H1 (cell line): ENCODE measurements at regions not wholly inside any gene's neighbourhood (a gene's known extent, or its start where the extent isn't known, plus 50 kb on each side); places are given as distances from the start of the nearest gene placed in this dataset.

ENCODE experiments used
- EP300 ChIP-seq, 2 experiments: IDR thresholded peaks; 1 replicate in 1 of 2; 2 replicates in 1 of 2; pipeline ENCODE4 v1.6.1; 2011 to 2012; ENCODE audit warnings: low read depth in 2 of 2, low read length in 2 of 2, mild to moderate bottlenecking in 2 of 2, borderline replicate concordance in 1 of 2, inconsistent platforms in 1 of 2, moderate library complexity in 1 of 2
- EZH2 ChIP-seq: fragments of 200-600 bp; sonication (generic); IDR thresholded peaks from 2 replicates; pipeline ENCODE4 v1.7.1; 2012; ENCODE audit warnings: low read depth, mild to moderate bottlenecking, moderate library complexity, low read length, inconsistent platforms; ENCODE audit not compliant: severe bottlenecking
- JUND ChIP-seq: IDR thresholded peaks from 2 replicates; pipeline ENCODE4 v1.6.1; 2011; ENCODE audit warnings: mild to moderate bottlenecking, improper control_type of control experiment, low read length
- SP1 ChIP-seq: IDR thresholded peaks from 2 replicates; pipeline ENCODE4 v1.6.1; 2011; ENCODE audit warnings: low read depth, low read length
- TF ChIP-seq, protein P1 (sequence below), 3 experiments: IDR thresholded peaks; 1 replicate in 2 of 3; 2 replicates in 1 of 3; pipeline versions ENCODE4 v1.5.1 to v1.6.1; 2011; ENCODE audit warnings: low read length in 3 of 3, mild to moderate bottlenecking in 3 of 3, inconsistent platforms in 2 of 3, low read depth in 1 of 3, moderate library complexity in 1 of 3; ENCODE audit not compliant: insufficient read depth in 1 of 3; ENCODE audit errors: control extremely low read depth in 1 of 3
- TF ChIP-seq, protein P2 (sequence below): IDR thresholded peaks from 2 replicates; pipeline ENCODE4 v1.6.1; 2012; ENCODE audit warnings: inconsistent platforms

DNA sequence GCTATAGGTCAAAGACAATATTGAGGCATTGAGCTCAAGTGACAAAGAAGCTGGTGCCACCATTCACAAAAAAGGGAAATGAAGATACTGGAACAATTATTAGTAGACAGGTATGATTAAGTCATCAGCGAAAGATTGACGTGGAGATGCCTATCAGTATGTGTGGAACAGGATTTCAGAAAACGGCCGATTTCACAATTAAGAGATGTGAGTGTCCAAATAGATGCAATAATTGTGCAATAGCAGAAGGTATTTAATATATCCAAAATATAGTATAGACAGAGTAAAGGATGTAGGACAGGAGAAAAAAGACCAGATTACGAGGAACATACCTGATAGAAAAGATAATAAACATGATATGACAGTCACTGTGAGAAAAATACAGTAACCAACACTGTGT, 433.1 kb downstream of the C12orf50 start:
- TF ChIP-seq EZH2, result no peak
- TF ChIP-seq, protein P1, sequence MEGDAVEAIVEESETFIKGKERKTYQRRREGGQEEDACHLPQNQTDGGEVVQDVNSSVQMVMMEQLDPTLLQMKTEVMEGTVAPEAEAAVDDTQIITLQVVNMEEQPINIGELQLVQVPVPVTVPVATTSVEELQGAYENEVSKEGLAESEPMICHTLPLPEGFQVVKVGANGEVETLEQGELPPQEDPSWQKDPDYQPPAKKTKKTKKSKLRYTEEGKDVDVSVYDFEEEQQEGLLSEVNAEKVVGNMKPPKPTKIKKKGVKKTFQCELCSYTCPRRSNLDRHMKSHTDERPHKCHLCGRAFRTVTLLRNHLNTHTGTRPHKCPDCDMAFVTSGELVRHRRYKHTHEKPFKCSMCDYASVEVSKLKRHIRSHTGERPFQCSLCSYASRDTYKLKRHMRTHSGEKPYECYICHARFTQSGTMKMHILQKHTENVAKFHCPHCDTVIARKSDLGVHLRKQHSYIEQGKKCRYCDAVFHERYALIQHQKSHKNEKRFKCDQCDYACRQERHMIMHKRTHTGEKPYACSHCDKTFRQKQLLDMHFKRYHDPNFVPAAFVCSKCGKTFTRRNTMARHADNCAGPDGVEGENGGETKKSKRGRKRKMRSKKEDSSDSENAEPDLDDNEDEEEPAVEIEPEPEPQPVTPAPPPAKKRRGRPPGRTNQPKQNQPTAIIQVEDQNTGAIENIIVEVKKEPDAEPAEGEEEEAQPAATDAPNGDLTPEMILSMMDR (IDR thresholded peaks at IDR 0.05; ENCODE audit: control extremely low read depth in 1 of 3, insufficient read depth in 1 of 3, low read depth in 1 of 3, low read length in 3 of 3), result no peak
- TF ChIP-seq JUND, result no peak
- TF ChIP-seq EP300 (IDR thresholded peaks at IDR 0.05; ENCODE audit: borderline replicate concordance in 1 of 2, low read depth in 2 of 2, low read length in 2 of 2), result no peak
- TF ChIP-seq, protein P2, sequence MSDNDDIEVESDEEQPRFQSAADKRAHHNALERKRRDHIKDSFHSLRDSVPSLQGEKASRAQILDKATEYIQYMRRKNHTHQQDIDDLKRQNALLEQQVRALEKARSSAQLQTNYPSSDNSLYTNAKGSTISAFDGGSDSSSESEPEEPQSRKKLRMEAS, result no peak
- no peak for TF ChIP-seq SP1
